ENCODE measurements at regions not wholly inside any gene's neighbourhood (a gene's known extent, or its start where the extent isn't known, plus 50 kb on each side); places are given as distances from the start of the nearest gene placed in this dataset.

DNA sequence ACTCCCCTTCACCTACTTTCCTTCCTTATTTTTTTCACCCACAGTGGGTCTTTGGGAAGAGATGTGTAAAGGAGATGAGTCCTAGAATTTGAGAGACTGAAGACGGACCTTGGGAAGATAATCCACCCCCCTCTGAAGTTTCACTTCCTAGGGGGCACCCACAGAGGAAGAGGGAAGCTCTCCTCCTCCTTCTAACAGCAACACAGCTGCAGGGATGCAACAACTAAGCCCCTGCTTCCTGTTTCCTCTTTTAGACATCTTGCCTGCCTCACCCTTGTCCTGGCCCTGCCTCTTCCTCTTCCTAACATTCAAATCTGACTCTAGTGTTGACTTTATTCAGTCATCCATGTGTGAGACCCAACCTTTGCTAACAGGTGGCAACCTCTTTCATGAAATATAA is 424.6 kb downstream of the BUD13 start:
- intact Hi-C loops (cut with DNase I; ENCODE audit: low total_unique reads): no loop called here
- WGBS, 2 donors: 48 to 52% methylated on average over 1 of the region's 1 CpG

DNA sequence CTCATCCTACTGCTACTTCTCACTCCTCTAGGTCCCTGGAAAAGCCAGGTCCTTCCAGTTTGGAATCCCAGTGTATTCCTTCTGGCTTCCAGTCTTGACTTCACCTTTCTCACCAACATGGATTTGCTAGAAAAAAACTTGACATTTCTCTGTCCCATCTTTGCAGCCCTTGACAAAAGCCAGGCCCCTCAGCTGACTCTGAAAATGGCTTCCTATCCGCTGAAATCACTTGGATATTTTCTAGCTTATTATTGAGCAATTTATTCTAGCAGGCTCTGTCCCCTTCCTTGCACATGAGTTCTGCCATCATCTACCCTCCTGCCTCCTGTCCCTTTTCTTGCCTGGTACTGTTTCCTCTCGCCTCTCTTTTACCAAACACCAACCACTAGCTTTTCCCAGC is 427.2 kb downstream of the BUD13 start:
- H3K9me3 ChIP-seq: no peaks in the 10 kb centered on the region
- no peaks in the 10 kb centered on the region for H3K27me3 ChIP-seq
- WGBS, 2 donors: 68 to 72% methylated on average over 2 of the region's 2 CpGs
- no peak overlapping the region for H3K4me3 ChIP-seq
- no peaks in the 10 kb centered on the region for H3K36me3 ChIP-seq (ENCODE audit: low read depth, missing control alignments)
- H3K4me1 ChIP-seq: no peaks in the 10 kb centered on the region
- DNase-seq: no peak
- no peak overlapping the region for H3K27ac ChIP-seq
- TF ChIP-seq POLR2A (IDR thresholded peaks at IDR 0.05): no peak
- TF ChIP-seq, protein P1, sequence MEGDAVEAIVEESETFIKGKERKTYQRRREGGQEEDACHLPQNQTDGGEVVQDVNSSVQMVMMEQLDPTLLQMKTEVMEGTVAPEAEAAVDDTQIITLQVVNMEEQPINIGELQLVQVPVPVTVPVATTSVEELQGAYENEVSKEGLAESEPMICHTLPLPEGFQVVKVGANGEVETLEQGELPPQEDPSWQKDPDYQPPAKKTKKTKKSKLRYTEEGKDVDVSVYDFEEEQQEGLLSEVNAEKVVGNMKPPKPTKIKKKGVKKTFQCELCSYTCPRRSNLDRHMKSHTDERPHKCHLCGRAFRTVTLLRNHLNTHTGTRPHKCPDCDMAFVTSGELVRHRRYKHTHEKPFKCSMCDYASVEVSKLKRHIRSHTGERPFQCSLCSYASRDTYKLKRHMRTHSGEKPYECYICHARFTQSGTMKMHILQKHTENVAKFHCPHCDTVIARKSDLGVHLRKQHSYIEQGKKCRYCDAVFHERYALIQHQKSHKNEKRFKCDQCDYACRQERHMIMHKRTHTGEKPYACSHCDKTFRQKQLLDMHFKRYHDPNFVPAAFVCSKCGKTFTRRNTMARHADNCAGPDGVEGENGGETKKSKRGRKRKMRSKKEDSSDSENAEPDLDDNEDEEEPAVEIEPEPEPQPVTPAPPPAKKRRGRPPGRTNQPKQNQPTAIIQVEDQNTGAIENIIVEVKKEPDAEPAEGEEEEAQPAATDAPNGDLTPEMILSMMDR (IDR thresholded peaks at IDR 0.05): no peak
- intact Hi-C loops (cut with DNase I; ENCODE audit: low total_unique reads): no loop called here

More for the DNA sequence above, 424.6 kb downstream of the BUD13 start:
- no peak overlapping the region for H3K4me3 ChIP-seq
- H3K4me1 ChIP-seq: no peaks in the 10 kb centered on the region
- no peaks in the 10 kb centered on the region for H3K9me3 ChIP-seq
- no peak overlapping the region for H3K27ac ChIP-seq
- H3K27me3 ChIP-seq: no peaks in the 10 kb centered on the region
- no peak for DNase-seq
- no peaks in the 10 kb centered on the region for H3K36me3 ChIP-seq (ENCODE audit: low read depth, missing control alignments)
- no peak for TF ChIP-seq POLR2A (IDR thresholded peaks at IDR 0.05)
- TF ChIP-seq, protein P1 (IDR thresholded peaks at IDR 0.05): no peak

DNA sequence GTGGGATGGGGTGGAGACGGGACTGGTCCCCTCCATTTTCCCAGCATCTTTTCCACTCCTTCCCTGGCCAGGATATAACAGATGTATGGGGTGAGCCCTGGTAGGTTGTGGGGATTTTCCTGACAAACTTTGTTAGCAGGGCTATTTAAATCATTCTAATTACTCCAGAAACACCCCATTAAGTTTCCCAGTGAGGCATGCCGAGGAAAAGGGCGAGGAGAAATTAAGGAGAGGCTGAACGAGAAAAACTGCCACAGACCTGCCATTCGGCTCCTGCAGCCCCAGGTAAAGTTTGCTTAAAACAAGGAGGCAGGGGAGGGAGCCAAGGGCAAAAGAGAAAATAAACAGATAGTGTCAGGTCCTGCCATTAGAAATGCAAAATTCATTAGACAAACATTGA is 428.2 kb downstream of the BUD13 start:
- Histone ChIP-seq H3K27me3 (no peaks in the 10 kb centered on the region), H3K36me3 (ENCODE audit: low read depth, missing control alignments) (no peaks in the 10 kb centered on the region), H3K9me3 (no peaks in the 10 kb centered on the region), H3K27ac (no peak overlapping the region), H3K4me3 (no peak overlapping the region), H3K4me1 (no peaks in the 10 kb centered on the region)
- TF ChIP-seq, protein P1 (IDR thresholded peaks at IDR 0.05): no peak
- no peak for TF ChIP-seq POLR2A (IDR thresholded peaks at IDR 0.05)
- DNase-seq: no peak
- intact Hi-C loops (cut with DNase I; ENCODE audit: low total_unique reads): no loop called here
- WGBS, 2 donors: 51 to 55% methylated on average over 5 of the region's 5 CpGs

DNA sequence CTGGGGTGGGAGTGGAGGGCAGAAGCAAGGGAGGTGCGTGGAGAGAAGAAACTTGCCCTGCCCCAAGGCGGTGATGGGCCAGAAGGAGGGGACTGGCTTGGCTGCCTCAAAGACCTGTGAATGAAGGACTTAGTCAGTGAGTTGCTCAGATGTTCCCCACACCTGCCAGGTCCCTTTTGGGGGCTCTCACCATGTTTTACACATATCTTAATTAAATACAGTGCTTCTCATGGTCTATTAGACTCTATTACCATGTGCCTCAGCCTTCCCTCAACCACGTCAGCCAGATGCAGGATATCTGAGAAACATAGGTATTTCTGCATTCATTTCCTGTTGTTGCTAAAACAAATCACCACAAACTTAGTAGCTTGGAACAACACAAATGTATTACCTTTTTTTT is 429.5 kb downstream of the BUD13 start:
- intact Hi-C loops (cut with DNase I; ENCODE audit: low total_unique reads): no loop called here
- no peak for DNase-seq
- Histone ChIP-seq H3K4me1 (no peaks in the 10 kb centered on the region), H3K4me3 (no peak overlapping the region), H3K27ac (no peak overlapping the region), H3K27me3 (no peaks in the 10 kb centered on the region), H3K9me3 (no peaks in the 10 kb centered on the region), H3K36me3 (ENCODE audit: low read depth, missing control alignments) (no peaks in the 10 kb centered on the region)
- TF ChIP-seq, protein P1 (IDR thresholded peaks at IDR 0.05): no peak
- no peak for TF ChIP-seq POLR2A (IDR thresholded peaks at IDR 0.05)
- 65 to 73% methylated on average over 3 of the region's 3 CpGs for WGBS, 2 donors

DNA sequence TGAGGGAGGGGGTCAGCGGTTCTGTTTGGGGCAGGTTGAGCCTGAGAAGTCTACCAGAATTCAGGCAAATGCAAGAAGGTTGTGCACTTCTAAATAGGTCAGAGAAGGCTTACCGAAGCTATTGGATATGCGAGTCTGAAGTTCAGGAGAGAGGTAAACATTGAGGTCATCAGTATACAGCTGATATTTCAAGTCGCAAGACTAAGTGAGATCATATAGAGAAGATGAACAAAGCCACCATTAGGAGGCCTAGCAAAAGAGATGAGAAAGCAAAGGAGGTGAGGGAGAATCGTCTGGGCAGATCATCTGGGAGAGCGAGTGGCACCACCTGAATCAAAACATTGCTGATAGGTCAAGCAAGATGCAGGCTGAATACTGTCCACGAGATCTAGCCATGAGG is 430.6 kb downstream of the BUD13 start:
- intact Hi-C loops (cut with DNase I; ENCODE audit: low total_unique reads): no loop called here
- Histone ChIP-seq H3K36me3 (ENCODE audit: low read depth, missing control alignments) (no peaks in the 10 kb centered on the region), H3K4me3 (no peak overlapping the region), H3K9me3 (no peaks in the 10 kb centered on the region), H3K27me3 (no peaks in the 10 kb centered on the region), H3K27ac (no peak overlapping the region), H3K4me1 (no peaks in the 10 kb centered on the region)
- TF ChIP-seq POLR2A (IDR thresholded peaks at IDR 0.05): no peak
- TF ChIP-seq, protein P1 (IDR thresholded peaks at IDR 0.05): no peak
- 85 to 86% methylated on average over 7 of the region's 7 CpGs for WGBS, 2 donors
- no peak for DNase-seq
